ENCODE measurements at regions not wholly inside any gene's neighbourhood (a gene's known extent, or its start where the extent isn't known, plus 50 kb on each side); places are given as distances from the start of the nearest gene placed in this dataset.

GRCh38 chr2:18336975-18337374 is 223.5 kb downstream of the RDH14 start:
- TF ChIP-seq IKZF3 (tag by site-specific recombination; IDR thresholded peaks at IDR 0.05) (no peak), ZNF580 (tag by site-specific recombination; IDR thresholded peaks at IDR 0.05) (no peak), CTCF (tag by site-specific recombination; IDR thresholded peaks at IDR 0.05) (no peak), REST (tag by site-specific recombination; IDR thresholded peaks at IDR 0.05) (no peak), ZNF416 (tag by site-specific recombination; IDR thresholded peaks at IDR 0.05) (no peak), KLF10 (tag by site-specific recombination; IDR thresholded peaks at IDR 0.05) (no peak), ZNF175 (tag by site-specific recombination; IDR thresholded peaks at IDR 0.05) (no peak), REPIN1 (tag by site-specific recombination; IDR thresholded peaks at IDR 0.05; ENCODE audit: low read depth) (no peak), ZNF837 (tag by site-specific recombination; IDR thresholded peaks at IDR 0.05) (no peak), ZNF560 (tag by site-specific recombination; IDR thresholded peaks at IDR 0.05; ENCODE audit: borderline replicate concordance) (no peak), ZNF530 (tag by site-specific recombination; IDR thresholded peaks at IDR 0.05; ENCODE audit: low read depth) (no peak), ZSCAN30 (tag by site-specific recombination; IDR thresholded peaks at IDR 0.05) (no peak)

Data from HEK293 (cell line).